OCI-LY3 (cell line): ENCODE measurements at regions not wholly inside any gene's neighbourhood (a gene's known extent, or its start where the extent isn't known, plus 50 kb on each side); places are given as distances from the start of the nearest gene placed in this dataset.

ENCODE experiments used
- CTCF ChIP-seq: fragments of 200-600, 300-600 bp; sonication (generic); IDR thresholded peaks from 2 replicates; pipeline ENCODE4 v1.5.1; 2014; ENCODE audit warnings: antibody characterized with exemption, low read length, low read depth
- EZH2phosphoT487 ChIP-seq: fragments of 200-600 bp; shearing (Covaris generic); IDR thresholded peaks from 2 replicates; pipeline ENCODE4 v1.6.1; 2018; ENCODE audit warnings: antibody characterized with exemption, mixed run types, low read depth

GRCh38 chr9:90308691-90309090 lies 333.9 kb downstream of the DIRAS2 start:
- no peak for TF ChIP-seq CTCF
- no peak for TF ChIP-seq EZH2phosphoT487
